22Rv1 (cell line): ENCODE measurements at regions not wholly inside any gene's neighbourhood (a gene's known extent, or its start where the extent isn't known, plus 50 kb on each side); places are given as distances from the start of the nearest gene placed in this dataset.

ENCODE experiments used
- CTCF ChIP-seq: fragments of 450-650 bp; IDR thresholded peaks from 2 replicates; pipeline ENCODE4 v1.5.1; 2017; ENCODE audit warnings: mild to moderate bottlenecking
- ZFX ChIP-seq: fragments of 450-650 bp; IDR thresholded peaks from 2 replicates; pipeline ENCODE4 v1.6.1; 2017; ENCODE audit warnings: antibody characterized with exemption, borderline replicate concordance

- TF ChIP-seq CTCF (no peak), ZFX (no peak)
Observed at GRCh38 chr1:14440731-14441130, 157.8 kb upstream of the KAZN start.
